ENCODE measurements at regions not wholly inside any gene's neighbourhood (a gene's known extent, or its start where the extent isn't known, plus 50 kb on each side); places are given as distances from the start of the nearest gene placed in this dataset.

DNA sequence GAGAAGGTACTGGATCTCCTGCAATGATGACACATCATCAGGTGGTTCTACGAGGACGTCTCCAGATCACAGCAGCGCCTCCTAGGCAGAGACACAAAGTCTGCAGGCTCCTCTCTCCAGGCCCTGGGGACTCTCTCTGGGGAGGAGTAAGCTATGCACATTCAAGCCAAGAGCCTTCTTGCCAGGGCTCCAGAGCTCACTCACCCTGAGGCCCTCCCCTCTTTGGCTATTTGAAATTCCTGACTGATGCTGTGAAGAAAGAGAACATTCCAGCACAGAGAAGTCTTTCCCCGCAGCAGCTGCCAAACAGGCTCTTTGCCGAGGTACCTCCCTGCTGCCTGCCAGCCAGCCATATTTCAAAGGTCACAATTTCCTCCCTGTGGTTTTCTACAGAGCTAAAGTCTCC, 204.9 kb downstream of the CSNK2A3 start:
- Histone ChIP-seq H3K4me3 (replicated peaks in 1 of 3; ENCODE audit: insufficient read depth in 1 of 3, low read depth in 1 of 3, low read length in 3 of 3) (no peak overlapping the region), H3K79me2 (ENCODE audit: control insufficient read depth, insufficient read depth, low read length) (no peaks in the 10 kb centered on the region), H3K27ac (ENCODE audit: insufficient read depth, low read depth, low read length) (no peak overlapping the region), H3K9me3 (replicated peaks; ENCODE audit: control insufficient read depth, insufficient read depth, low read length) (no peaks in the 10 kb centered on the region), H2AFZ (ENCODE audit: low read depth, low read length) (no peak overlapping the region), H3K36me3 (ENCODE audit: control insufficient read depth in 2 of 2, extremely low read depth in 1 of 2, insufficient read depth in 2 of 2, low read length in 2 of 2) (no peaks in the 10 kb centered on the region), H3K9ac (replicated peaks; ENCODE audit: extremely low read depth, insufficient read depth, low read length) (no peak overlapping the region), H3K9me1 (replicated peaks; ENCODE audit: control insufficient read depth, extremely low read depth, insufficient read depth, low read length) (no peaks in the 10 kb centered on the region), H3K4me2 (ENCODE audit: insufficient read depth, low read length) (no peak overlapping the region), H3K27me3 (ENCODE audit: control insufficient read depth in 2 of 2, insufficient read depth in 2 of 2, low read length in 2 of 2) (no peaks in the 10 kb centered on the region), H4K20me1 (replicated peaks; ENCODE audit: control insufficient read depth, extremely low read depth, insufficient read depth, low read length) (no peaks in the 10 kb centered on the region), H3K4me1 (ENCODE audit: control insufficient read depth, extremely low read depth, insufficient read depth, low read length) (no peaks in the 10 kb centered on the region)
- BruUV-seq (replicated peaks): no TSS peak
- DNase-seq (ENCODE audit: low read depth, low spot score) (no peak), FAIRE-seq (no peak)
- intact Hi-C loops (cut with micrococcal nuclease): no loop called here
- dilution Hi-C loops (cut with MboI; ENCODE audit: extremely low pct_ligation_motif_present, low sequenced_read_pairs): no loop called here
- TF ChIP-seq JUN (IDR thresholded peaks at IDR 0.05; ENCODE audit: borderline replicate concordance, insufficient read depth, insufficient read length, low read depth): no peak
- TF ChIP-seq POLR2AphosphoS5 (IDR thresholded peaks at IDR 0.05; ENCODE audit: insufficient read depth, low read depth, low read length): no peak
- TF ChIP-seq, protein P1, sequence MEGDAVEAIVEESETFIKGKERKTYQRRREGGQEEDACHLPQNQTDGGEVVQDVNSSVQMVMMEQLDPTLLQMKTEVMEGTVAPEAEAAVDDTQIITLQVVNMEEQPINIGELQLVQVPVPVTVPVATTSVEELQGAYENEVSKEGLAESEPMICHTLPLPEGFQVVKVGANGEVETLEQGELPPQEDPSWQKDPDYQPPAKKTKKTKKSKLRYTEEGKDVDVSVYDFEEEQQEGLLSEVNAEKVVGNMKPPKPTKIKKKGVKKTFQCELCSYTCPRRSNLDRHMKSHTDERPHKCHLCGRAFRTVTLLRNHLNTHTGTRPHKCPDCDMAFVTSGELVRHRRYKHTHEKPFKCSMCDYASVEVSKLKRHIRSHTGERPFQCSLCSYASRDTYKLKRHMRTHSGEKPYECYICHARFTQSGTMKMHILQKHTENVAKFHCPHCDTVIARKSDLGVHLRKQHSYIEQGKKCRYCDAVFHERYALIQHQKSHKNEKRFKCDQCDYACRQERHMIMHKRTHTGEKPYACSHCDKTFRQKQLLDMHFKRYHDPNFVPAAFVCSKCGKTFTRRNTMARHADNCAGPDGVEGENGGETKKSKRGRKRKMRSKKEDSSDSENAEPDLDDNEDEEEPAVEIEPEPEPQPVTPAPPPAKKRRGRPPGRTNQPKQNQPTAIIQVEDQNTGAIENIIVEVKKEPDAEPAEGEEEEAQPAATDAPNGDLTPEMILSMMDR (IDR thresholded peaks at IDR 0.05; ENCODE audit: extremely low read depth in 1 of 2, insufficient read depth in 1 of 2, low read depth in 1 of 2, low read length in 2 of 2): no peak
- no peak for TF ChIP-seq POLR2A (IDR thresholded peaks at IDR 0.05; ENCODE audit: low read depth, low read length)
- TF ChIP-seq, protein P2, sequence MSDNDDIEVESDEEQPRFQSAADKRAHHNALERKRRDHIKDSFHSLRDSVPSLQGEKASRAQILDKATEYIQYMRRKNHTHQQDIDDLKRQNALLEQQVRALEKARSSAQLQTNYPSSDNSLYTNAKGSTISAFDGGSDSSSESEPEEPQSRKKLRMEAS (IDR thresholded peaks at IDR 0.05; ENCODE audit: insufficient read depth, insufficient read length): no peak
- no peak for TF ChIP-seq GATA2 (IDR thresholded peaks at IDR 0.05; ENCODE audit: insufficient read depth, insufficient read length, low read depth, low read length)
- TF ChIP-seq FOS (IDR thresholded peaks at IDR 0.05; ENCODE audit: borderline replicate concordance, insufficient read depth, low read length): no peak
- TF ChIP-seq MYC (IDR thresholded peaks at IDR 0.05; ENCODE audit: low read depth, low read length): no peak
- CTCF ChIA-PET: no interaction called here
- POLR2A ChIA-PET: no interaction called here
